ENCODE measurements at regions not wholly inside any gene's neighbourhood (a gene's known extent, or its start where the extent isn't known, plus 50 kb on each side); places are given as distances from the start of the nearest gene placed in this dataset.

- intact Hi-C loops (cut with DNase I): no loop called here
- H3K4me1 ChIP-seq: peaks cover 24% of the 10 kb centered on the region
- no peaks in the 10 kb centered on the region for H3K9me3 ChIP-seq
- no peaks in the 10 kb centered on the region for H3K36me3 ChIP-seq
- no peaks in the 10 kb centered on the region for H3K27me3 ChIP-seq
- H3K4me3 ChIP-seq: no peak overlapping the region
- TF ChIP-seq POLR2AphosphoS5 (IDR thresholded peaks at IDR 0.05; ENCODE audit: insufficient read depth in 1 of 2, low read depth in 1 of 2): no peak
- TF ChIP-seq, protein P1, sequence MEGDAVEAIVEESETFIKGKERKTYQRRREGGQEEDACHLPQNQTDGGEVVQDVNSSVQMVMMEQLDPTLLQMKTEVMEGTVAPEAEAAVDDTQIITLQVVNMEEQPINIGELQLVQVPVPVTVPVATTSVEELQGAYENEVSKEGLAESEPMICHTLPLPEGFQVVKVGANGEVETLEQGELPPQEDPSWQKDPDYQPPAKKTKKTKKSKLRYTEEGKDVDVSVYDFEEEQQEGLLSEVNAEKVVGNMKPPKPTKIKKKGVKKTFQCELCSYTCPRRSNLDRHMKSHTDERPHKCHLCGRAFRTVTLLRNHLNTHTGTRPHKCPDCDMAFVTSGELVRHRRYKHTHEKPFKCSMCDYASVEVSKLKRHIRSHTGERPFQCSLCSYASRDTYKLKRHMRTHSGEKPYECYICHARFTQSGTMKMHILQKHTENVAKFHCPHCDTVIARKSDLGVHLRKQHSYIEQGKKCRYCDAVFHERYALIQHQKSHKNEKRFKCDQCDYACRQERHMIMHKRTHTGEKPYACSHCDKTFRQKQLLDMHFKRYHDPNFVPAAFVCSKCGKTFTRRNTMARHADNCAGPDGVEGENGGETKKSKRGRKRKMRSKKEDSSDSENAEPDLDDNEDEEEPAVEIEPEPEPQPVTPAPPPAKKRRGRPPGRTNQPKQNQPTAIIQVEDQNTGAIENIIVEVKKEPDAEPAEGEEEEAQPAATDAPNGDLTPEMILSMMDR (IDR thresholded peaks at IDR 0.05): no peak
- TF ChIP-seq POLR2A (IDR thresholded peaks at IDR 0.05): no peak
- no peak for DNase-seq (ENCODE audit: extremely low spot score in 2 of 2)
- no peak overlapping the region for H3K27ac ChIP-seq
These were observed 178.7 kb upstream of the SH3BP4 start for GRCh38 chr2:234773129-234773528.

DNA sequence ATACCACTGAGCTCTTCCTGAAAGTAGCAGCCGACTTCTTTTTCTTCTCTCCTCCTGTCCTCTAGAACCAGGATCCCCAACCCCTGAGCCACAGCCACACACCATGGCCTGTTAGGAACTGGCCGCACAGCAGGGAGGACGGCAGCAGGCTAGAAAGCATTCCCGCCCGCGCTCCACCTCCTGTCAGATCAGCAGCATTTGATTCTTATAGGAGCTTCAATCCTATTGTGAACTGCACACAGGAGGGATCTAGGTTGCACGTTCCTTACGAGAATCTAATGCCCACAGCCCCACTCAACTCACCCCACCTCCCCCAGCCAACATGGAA, 179.1 kb upstream of the SH3BP4 start:
- Histone ChIP-seq H3K9me3 (no peaks in the 10 kb centered on the region), H3K27ac (no peak overlapping the region), H3K27me3 (no peaks in the 10 kb centered on the region), H3K36me3 (no peaks in the 10 kb centered on the region), H3K4me1 (peaks cover 24% of the 10 kb centered on the region), H3K4me3 (no peak overlapping the region)
- no peak for DNase-seq (ENCODE audit: extremely low spot score in 2 of 2)
- intact Hi-C loops (cut with DNase I): no loop called here
- TF ChIP-seq POLR2AphosphoS5 (IDR thresholded peaks at IDR 0.05; ENCODE audit: insufficient read depth in 1 of 2, low read depth in 1 of 2) (no peak), POLR2A (IDR thresholded peaks at IDR 0.05) (no peak)
- TF ChIP-seq, protein P1 (IDR thresholded peaks at IDR 0.05): no peak

GRCh38 chr2:234771980-234772732, 179.7 kb upstream of the SH3BP4 start:
- Histone ChIP-seq H3K4me3 (no peak overlapping the region), H3K27ac (peak overlapping the region; percentile 30), H3K36me3 (no peaks in the 10 kb centered on the region), H3K4me1 (peaks cover 24% of the 10 kb centered on the region), H3K9me3 (no peaks in the 10 kb centered on the region), H3K27me3 (no peaks in the 10 kb centered on the region)
- no peak for DNase-seq (ENCODE audit: extremely low spot score in 2 of 2)
- TF ChIP-seq, protein P1 (IDR thresholded peaks at IDR 0.05): no peak
- TF ChIP-seq POLR2A (IDR thresholded peaks at IDR 0.05) (no peak), POLR2AphosphoS5 (IDR thresholded peaks at IDR 0.05; ENCODE audit: insufficient read depth in 1 of 2, low read depth in 1 of 2) (no peak)
- intact Hi-C loops (cut with DNase I): no loop called here

DNA sequence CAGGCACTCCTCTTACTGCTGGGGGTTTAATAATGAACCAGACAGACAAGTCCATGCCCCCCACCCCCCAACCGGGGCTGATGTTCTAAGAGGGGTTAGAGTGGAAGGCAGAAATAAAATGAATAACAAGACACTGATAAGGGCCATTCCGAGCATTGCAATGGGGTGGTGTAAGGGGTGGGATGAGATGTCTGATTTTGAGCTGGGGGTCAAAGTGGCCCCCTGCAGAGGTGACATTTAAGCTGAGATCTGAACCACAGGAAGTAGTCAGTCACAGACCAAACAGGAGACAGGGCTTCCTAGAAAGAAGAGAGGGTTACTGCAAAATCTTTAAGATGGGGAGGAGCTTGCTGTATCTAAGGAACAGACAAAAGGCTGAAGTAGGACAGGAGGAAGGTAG, 180.6 kb upstream of the SH3BP4 start:
- no peaks in the 10 kb centered on the region for H3K36me3 ChIP-seq
- H3K4me3 ChIP-seq: no peak overlapping the region
- no peak for DNase-seq (ENCODE audit: extremely low spot score in 2 of 2)
- TF ChIP-seq, protein P1 (IDR thresholded peaks at IDR 0.05): no peak
- TF ChIP-seq POLR2AphosphoS5 (IDR thresholded peaks at IDR 0.05; ENCODE audit: insufficient read depth in 1 of 2, low read depth in 1 of 2) (no peak), POLR2A (IDR thresholded peaks at IDR 0.05) (no peak)
- intact Hi-C loops (cut with DNase I): no loop called here
- H3K4me1 ChIP-seq: peaks cover 24% of the 10 kb centered on the region
- H3K27me3 ChIP-seq: no peaks in the 10 kb centered on the region
- peak overlapping the region; percentile 30 for H3K27ac ChIP-seq
- H3K9me3 ChIP-seq: no peaks in the 10 kb centered on the region

DNA sequence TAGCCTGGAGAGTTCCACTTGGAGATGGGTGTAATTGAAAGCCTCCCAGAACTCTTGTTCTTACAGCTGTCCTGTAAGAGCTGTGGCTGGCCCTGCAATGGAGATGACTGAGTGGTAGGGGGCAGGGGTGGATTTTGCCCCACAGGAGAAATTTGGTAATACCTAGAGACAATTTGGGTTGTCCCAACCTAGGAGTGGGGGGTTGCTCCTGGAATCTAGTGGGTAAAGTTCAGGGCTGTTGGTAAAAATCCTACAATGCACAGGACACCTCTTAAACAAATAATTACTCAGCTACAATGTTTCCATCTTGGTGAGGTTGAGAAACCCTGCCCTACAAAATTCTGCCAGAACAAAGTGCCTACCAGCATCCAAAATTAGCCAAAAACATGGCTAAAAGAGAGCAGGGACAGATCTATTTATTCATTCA, 181.1 kb upstream of the SH3BP4 start:
- intact Hi-C loops (cut with DNase I): no loop called here
- no peak for DNase-seq (ENCODE audit: extremely low spot score in 2 of 2)
- Histone ChIP-seq H3K9me3 (no peaks in the 10 kb centered on the region), H3K4me3 (no peak overlapping the region), H3K4me1 (peaks cover 24% of the 10 kb centered on the region), H3K27me3 (no peaks in the 10 kb centered on the region), H3K27ac (peak overlapping the region; percentile 44), H3K36me3 (no peaks in the 10 kb centered on the region)
- no peak for TF ChIP-seq POLR2AphosphoS5 (IDR thresholded peaks at IDR 0.05; ENCODE audit: insufficient read depth in 1 of 2, low read depth in 1 of 2)
- TF ChIP-seq, protein P1 (IDR thresholded peaks at IDR 0.05): no peak
- no peak for TF ChIP-seq POLR2A (IDR thresholded peaks at IDR 0.05)

Data from vagina (tissue), 2 donors.